ENCODE measurements at regions not wholly inside any gene's neighbourhood (a gene's known extent, or its start where the extent isn't known, plus 50 kb on each side); places are given as distances from the start of the nearest gene placed in this dataset.

- TF ChIP-seq ESRRA (IDR thresholded peaks at IDR 0.05; ENCODE audit: borderline replicate concordance, low read length) (no peak), CTCF (IDR thresholded peaks at IDR 0.05) (no peak)
Measured at GRCh38 chr7:11237742-11238141, 264.1 kb downstream of the PHF14 start.

Measured in A549 (cell line).